ENCODE measurements at regions not wholly inside any gene's neighbourhood (a gene's known extent, or its start where the extent isn't known, plus 50 kb on each side); places are given as distances from the start of the nearest gene placed in this dataset.
"Not testable (repeated sequence)": the region's sequence is repeated elsewhere in the genome, so short reads cannot be mapped to it uniquely, and the experiment has no call there.

GRCh38 chr14:53744857-53745256, 211.8 kb downstream of the BMP4 start:
- no peak for DNase-seq (ENCODE audit: low read depth)

- no peak for DNase-seq (ENCODE audit: low read depth)
These were observed 213.3 kb downstream of the BMP4 start for GRCh38 chr14:53743371-53743770.

- no peak for DNase-seq (ENCODE audit: low read depth)
These were observed 214.4 kb downstream of the BMP4 start for GRCh38 chr14:53742233-53742620.

- no peak for DNase-seq (ENCODE audit: low read depth)
These were observed 215.0 kb downstream of the BMP4 start for GRCh38 chr14:53741479-53742232.

- no peak for DNase-seq (ENCODE audit: low read depth)
These were observed 216.1 kb downstream of the BMP4 start for GRCh38 chr14:53740570-53740969.

- DNase-seq (ENCODE audit: low read depth) = no peak
These were observed 220.7 kb downstream of the BMP4 start for GRCh38 chr14:53735916-53736315.

- no peak for DNase-seq (ENCODE audit: low read depth)
These were observed 233.4 kb downstream of the BMP4 start for GRCh38 chr14:53723221-53723620.

- no peak for DNase-seq (ENCODE audit: low read depth)
These were observed 237.1 kb downstream of the BMP4 start for GRCh38 chr14:53719536-53719935.

GRCh38 chr14:53716578-53716977, 240.0 kb downstream of the BMP4 start:
- DNase-seq (ENCODE audit: low read depth) = no peak

GRCh38 chr14:53715193-53715721, 241.4 kb downstream of the BMP4 start:
- DNase-seq (ENCODE audit: low read depth) = peak; percentile 27

- no peak for DNase-seq (ENCODE audit: low read depth)
These were observed 242.0 kb downstream of the BMP4 start for GRCh38 chr14:53714495-53715192.

- DNase-seq (ENCODE audit: low read depth) = not testable (repeated sequence)
These were observed 243.7 kb downstream of the BMP4 start for GRCh38 chr14:53712901-53713300.

GRCh38 chr14:53711205-53711604, 245.4 kb downstream of the BMP4 start:
- no peak for DNase-seq (ENCODE audit: low read depth)

- DNase-seq (ENCODE audit: low read depth) = peak; percentile 39
These were observed 246.0 kb downstream of the BMP4 start for GRCh38 chr14:53710615-53711014.

GRCh38 chr14:53709381-53709780, 247.2 kb downstream of the BMP4 start:
- no peak for DNase-seq (ENCODE audit: low read depth)

- no peak for DNase-seq (ENCODE audit: low read depth)
These were observed 253.2 kb downstream of the BMP4 start for GRCh38 chr14:53703457-53703856.

GRCh38 chr14:53701108-53701875, 255.3 kb downstream of the BMP4 start:
- no peak for DNase-seq (ENCODE audit: low read depth)

- DNase-seq (ENCODE audit: low read depth) = peak; percentile 1
These were observed 260.2 kb downstream of the BMP4 start for GRCh38 chr14:53696217-53696965.

- DNase-seq (ENCODE audit: low read depth) = no peak
These were observed 260.9 kb downstream of the BMP4 start for GRCh38 chr14:53695692-53696214.

GRCh38 chr14:53692885-53693284, 263.7 kb downstream of the BMP4 start:
- no peak for DNase-seq (ENCODE audit: low read depth)

- DNase-seq (ENCODE audit: low read depth) = no peak
These were observed 264.2 kb downstream of the BMP4 start for GRCh38 chr14:53692451-53692850.
